Pancreas (tissue), 10 donors: ENCODE measurements at regions not wholly inside any gene's neighbourhood (a gene's known extent, or its start where the extent isn't known, plus 50 kb on each side); places are given as distances from the start of the nearest gene placed in this dataset.

Experiments
- ATAC-seq, 4 donors: fragments of 200-7000 bp; cut with Tn5 transposase; one replicate each; pipeline versions ENCODE4 v1.8.0 to v1.9.1; 2020; ENCODE audit warnings: mild to moderate bottlenecking in 4 of 4, moderate library complexity in 4 of 4
- DNase-seq, 6 donors: peaks; one replicate each; pipeline ENCODE4 v3.0.0-alpha.2; 2020
- FAIRE-seq: peaks from 2 replicates; lab custom pipeline; 2012; peaks lifted over from hg19 to GRCh38; lab: Jason Lieb, UNC
- H3K27ac ChIP-seq, 4 donors: fragments of 200-600 bp; sonication (generic); 1 replicate in 3 of 4; 2 replicates in 1 of 4; pipeline versions ENCODE4 v1.5.0 to v1.8.0; 2020
- H3K27me3 ChIP-seq, 4 donors: fragments of 200-600 bp; one replicate each; pipeline ENCODE4 v1.8.0; 2021
- H3K36me3 ChIP-seq, 3 donors: fragments of 200-600 bp; sonication (generic) in 1 of 3; one replicate each; pipeline versions ENCODE4 v1.5.0 to v1.8.0; 2020 to 2021
- H3K4me1 ChIP-seq, 3 donors: fragments of 200-600 bp; one replicate each; pipeline ENCODE4 v1.8.0; 2021
- H3K4me3 ChIP-seq, 4 donors: fragments of 200-600 bp; sonication (generic) in 2 of 4; one replicate each; pipeline versions ENCODE4 v1.5.0 to v1.8.0; 2020 to 2021
- H3K9me3 ChIP-seq, 4 donors: fragments of 200-600 bp; one replicate each; pipeline ENCODE4 v1.8.0; 2021
- WGBS, 2 donors: extraction: QIAGEN DNeasy Blood & Tissue Kit; methylation state at CpG; one replicate each; pipeline ENCODE4 v1.1.7; 2013; 5-methylcytosine and 5-hydroxymethylcytosine counted together
- intact Hi-C, 3 donors: fragments of 100-400 bp; cut with DNase I; formaldehyde crosslinking; loops; one replicate each; pipeline versions ENCODE4 v1.11.1 to v1.14.2; 2022
- TF ChIP-seq, protein P1 (sequence below), 4 donors: fragments of 200-600 bp; sonication (generic) in 3 of 4; IDR thresholded peaks; one replicate each; pipeline versions ENCODE4 v1.5.0 to v1.8.0; 2021; ENCODE audit warnings: antibody characterized with exemption in 4 of 4
- donor health status: healthy with polysubstance abuse.
- donor health status: DM: no; HTN: no; CAD: no; lungs with moderate emphysema.
- donor health status: DM: no; HTN: no; CAD: no.
- donor health status: control.
- donor health status: control.
- donor health status: Bipolar disorder and iron deficiency.
- donor health status: DM: yes; HTN: yes; CAD: no.
- donor health status: DM: no; HTN: no; CAD: no.
- donor health status: DM: no; HTN: no; CAD: no.
- donor health status: DM: yes; HTN: yes; CAD: no.

DNA sequence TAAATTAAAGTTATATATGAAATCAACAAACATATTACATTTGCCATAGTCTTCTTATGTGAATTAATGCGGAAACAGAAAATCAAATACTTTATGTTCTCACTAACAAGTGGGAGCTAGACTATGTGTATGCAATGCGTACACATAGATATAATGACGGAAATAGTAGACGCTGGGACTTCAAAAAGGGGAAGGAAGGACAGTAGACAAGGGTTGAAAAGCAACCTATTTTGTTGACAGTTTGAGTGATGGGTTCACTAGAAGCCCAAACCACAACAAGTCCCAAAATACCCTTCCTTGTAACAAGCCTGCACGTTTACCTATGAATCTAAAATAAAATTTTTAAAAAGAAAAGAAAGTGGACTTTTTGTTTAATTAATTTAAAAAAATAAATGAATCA, 430.8 kb upstream of the CNTN5 start:
- Histone ChIP-seq H3K4me1 (no peaks in the 10 kb centered on the region), H3K27me3 (no peaks in the 10 kb centered on the region), H3K9me3 (peaks cover 0 to 3% (median 0%) of the 10 kb centered on the region in 4 donors), H3K4me3 (no peak overlapping the region), H3K36me3 (no peaks in the 10 kb centered on the region), H3K27ac (no peak overlapping the region)
- intact Hi-C loops, result no loop called here
- WGBS, 2 donors, result 58 to 71% methylated on average over 5 of the region's 5 CpGs
- ATAC-seq (no peak), DNase-seq (no peak), FAIRE-seq (no peak)
- TF ChIP-seq, protein P1, sequence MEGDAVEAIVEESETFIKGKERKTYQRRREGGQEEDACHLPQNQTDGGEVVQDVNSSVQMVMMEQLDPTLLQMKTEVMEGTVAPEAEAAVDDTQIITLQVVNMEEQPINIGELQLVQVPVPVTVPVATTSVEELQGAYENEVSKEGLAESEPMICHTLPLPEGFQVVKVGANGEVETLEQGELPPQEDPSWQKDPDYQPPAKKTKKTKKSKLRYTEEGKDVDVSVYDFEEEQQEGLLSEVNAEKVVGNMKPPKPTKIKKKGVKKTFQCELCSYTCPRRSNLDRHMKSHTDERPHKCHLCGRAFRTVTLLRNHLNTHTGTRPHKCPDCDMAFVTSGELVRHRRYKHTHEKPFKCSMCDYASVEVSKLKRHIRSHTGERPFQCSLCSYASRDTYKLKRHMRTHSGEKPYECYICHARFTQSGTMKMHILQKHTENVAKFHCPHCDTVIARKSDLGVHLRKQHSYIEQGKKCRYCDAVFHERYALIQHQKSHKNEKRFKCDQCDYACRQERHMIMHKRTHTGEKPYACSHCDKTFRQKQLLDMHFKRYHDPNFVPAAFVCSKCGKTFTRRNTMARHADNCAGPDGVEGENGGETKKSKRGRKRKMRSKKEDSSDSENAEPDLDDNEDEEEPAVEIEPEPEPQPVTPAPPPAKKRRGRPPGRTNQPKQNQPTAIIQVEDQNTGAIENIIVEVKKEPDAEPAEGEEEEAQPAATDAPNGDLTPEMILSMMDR (IDR thresholded peaks at IDR 0.05), result no peak

- TF ChIP-seq, protein P1 (IDR thresholded peaks at IDR 0.05), result no peak
- 48 to 62% methylated on average over 3 of the region's 3 CpGs for WGBS, 2 donors
- H3K27ac ChIP-seq, result no peak overlapping the region
- DNase-seq (no peak), ATAC-seq (no peak), FAIRE-seq (no peak)
- H3K36me3 ChIP-seq, result no peaks in the 10 kb centered on the region
- H3K27me3 ChIP-seq, result no peaks in the 10 kb centered on the region
- intact Hi-C loops, result no loop called here
- H3K9me3 ChIP-seq, result no peaks in the 10 kb centered on the region
- H3K4me1 ChIP-seq, result no peaks in the 10 kb centered on the region
- no peak overlapping the region for H3K4me3 ChIP-seq
Measured at GRCh38 chr11:98600103-98600502, 420.6 kb upstream of the CNTN5 start.

DNA sequence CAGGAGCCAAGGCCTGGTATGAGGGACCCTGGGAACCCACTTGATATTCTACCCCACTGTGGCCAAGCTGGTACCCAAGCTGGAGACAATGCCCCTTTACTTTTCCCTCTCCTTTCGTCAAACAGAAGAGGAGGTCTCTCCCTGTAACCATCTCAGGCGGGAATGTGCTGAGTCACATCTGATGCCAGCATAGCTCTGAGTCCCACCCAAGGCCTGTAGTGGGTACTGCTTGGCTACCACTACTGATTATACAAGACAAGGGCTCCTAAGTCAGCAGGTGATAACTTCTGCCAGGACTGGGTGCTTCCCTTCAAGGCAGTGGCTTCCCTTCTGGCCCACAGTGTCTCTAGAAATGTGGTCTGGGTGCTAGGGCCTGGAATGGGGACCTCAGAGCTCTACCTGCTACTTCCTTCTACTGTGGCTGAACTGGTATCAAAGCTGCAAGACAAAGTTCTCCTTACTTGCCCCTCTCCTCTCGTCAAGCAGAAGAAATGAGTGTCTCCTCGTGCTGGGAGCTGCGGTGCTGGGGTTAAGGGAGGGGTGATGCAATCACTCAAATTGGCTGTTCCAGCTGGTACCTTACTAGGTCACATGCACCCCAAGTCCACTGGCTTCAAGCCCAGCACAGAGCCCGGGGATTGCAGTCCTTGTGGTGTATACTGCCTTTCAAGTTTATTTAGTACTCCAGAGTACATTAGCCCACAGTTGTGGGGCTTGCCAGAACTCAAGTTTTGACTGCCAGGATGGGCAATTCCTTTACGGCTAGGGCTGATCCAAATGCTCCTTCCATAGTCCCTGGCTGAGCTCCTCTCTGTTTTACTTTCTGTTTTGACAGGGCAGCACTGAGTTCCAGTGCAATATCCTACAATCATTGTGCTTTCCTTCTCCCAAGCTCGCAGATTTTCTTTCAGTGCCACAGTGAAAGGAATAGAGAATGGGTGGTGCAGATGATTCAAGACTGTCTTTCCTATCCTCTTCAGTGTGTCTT, 419.7 kb upstream of the CNTN5 start:
- WGBS, 2 donors, result 59 to 68% methylated on average over 7 to 8 of the region's 8 CpGs
- TF ChIP-seq, protein P1 (IDR thresholded peaks at IDR 0.05), result no peak
- Histone ChIP-seq H3K27me3 (no peaks in the 10 kb centered on the region), H3K36me3 (no peaks in the 10 kb centered on the region), H3K27ac (no peak overlapping the region), H3K4me3 (no peak overlapping the region), H3K4me1 (no peaks in the 10 kb centered on the region), H3K9me3 (no peaks in the 10 kb centered on the region)
- FAIRE-seq (no peak), DNase-seq (no peak), ATAC-seq (no peak)
- intact Hi-C loops, result no loop called here

- H3K9me3 ChIP-seq, result no peaks in the 10 kb centered on the region
- ATAC-seq, result no peak
- DNase-seq, result no peak
- no peak for FAIRE-seq
- H3K36me3 ChIP-seq, result no peaks in the 10 kb centered on the region
- no peaks in the 10 kb centered on the region for H3K4me1 ChIP-seq
- intact Hi-C loops, result no loop called here
- H3K4me3 ChIP-seq, result no peak overlapping the region
- H3K27ac ChIP-seq, result no peak overlapping the region
- TF ChIP-seq, protein P1 (IDR thresholded peaks at IDR 0.05), result no peak
- H3K27me3 ChIP-seq, result no peaks in the 10 kb centered on the region
Measured at GRCh38 chr11:98616098-98616655, 404.6 kb upstream of the CNTN5 start.

GRCh38 chr11:98621767-98622166, 399.0 kb upstream of the CNTN5 start:
- H3K27ac ChIP-seq, result no peak overlapping the region
- no peaks in the 10 kb centered on the region for H3K9me3 ChIP-seq
- DNase-seq, result no peak
- TF ChIP-seq, protein P1 (IDR thresholded peaks at IDR 0.05), result no peak
- H3K27me3 ChIP-seq, result no peaks in the 10 kb centered on the region
- no peaks in the 10 kb centered on the region for H3K36me3 ChIP-seq
- no peak for ATAC-seq
- H3K4me3 ChIP-seq, result no peak overlapping the region
- FAIRE-seq, result no peak
- no peaks in the 10 kb centered on the region for H3K4me1 ChIP-seq
- intact Hi-C loops, result no loop called here
